H9 (cell line): ENCODE measurements at regions not wholly inside any gene's neighbourhood (a gene's known extent, or its start where the extent isn't known, plus 50 kb on each side); places are given as distances from the start of the nearest gene placed in this dataset.

Experiments used
- DNase-seq: peaks from one replicate; pipeline ENCODE4 v3.0.0-alpha.2; 2017
- H2AFZ ChIP-seq: one replicate; pipeline ENCODE4 v1.6.1; 2013; ENCODE audit warnings: mild to moderate bottlenecking, low read length, control low read depth, moderate library complexity
- H2AK5ac ChIP-seq: 2 replicates; pipeline ENCODE4 v1.6.1; 2013; ENCODE audit warnings: low read length, control low read depth, mixed read lengths; ENCODE audit not compliant: insufficient read length
- H2BK120ac ChIP-seq: one replicate; pipeline ENCODE4 v1.6.1; 2013; ENCODE audit warnings: low read depth, mild to moderate bottlenecking, low read length, control low read depth, inconsistent platforms; ENCODE audit not compliant: poor library complexity, severe bottlenecking
- H2BK12ac ChIP-seq: 2 replicates; pipeline ENCODE4 v1.6.1; 2013; ENCODE audit warnings: low read length, control low read depth, mixed read lengths, low read depth; ENCODE audit not compliant: insufficient read length
- H2BK15ac ChIP-seq: 2 replicates; pipeline ENCODE4 v1.6.1; 2013; ENCODE audit warnings: low read depth, low read length, control low read depth
- H2BK20ac ChIP-seq: one replicate; pipeline ENCODE4 v1.6.1; 2013; ENCODE audit warnings: low read depth, mild to moderate bottlenecking, low read length, control low read depth, inconsistent platforms; ENCODE audit not compliant: poor library complexity, severe bottlenecking
- H2BK5ac ChIP-seq: 2 replicates; pipeline ENCODE4 v1.6.1; 2013; ENCODE audit warnings: low read length, control low read depth, mixed read lengths; ENCODE audit not compliant: insufficient read length
- H3K14ac ChIP-seq: 2 replicates; pipeline ENCODE4 v1.6.1; 2013; ENCODE audit warnings: low read length, control low read depth; ENCODE audit not compliant: insufficient read depth
- H3K18ac ChIP-seq: 2 replicates; pipeline ENCODE4 v1.6.1; 2013; ENCODE audit warnings: low read depth, mild to moderate bottlenecking, mixed read lengths, low read length, control low read depth; ENCODE audit not compliant: insufficient read length
- H3K23ac ChIP-seq: 2 replicates; pipeline ENCODE4 v1.6.1; 2013; ENCODE audit warnings: low read length, control low read depth, mixed read lengths, low read depth; ENCODE audit not compliant: insufficient read length
- H3K23me2 ChIP-seq: 2 replicates; pipeline ENCODE4 v1.6.1; 2013; ENCODE audit warnings: low read depth, mild to moderate bottlenecking, mixed read lengths, low read length, control low read depth; ENCODE audit not compliant: insufficient read length, poor library complexity, severe bottlenecking
- H3K27ac ChIP-seq: 2 replicates; pipeline ENCODE4 v1.5.1; 2013; ENCODE audit warnings: low read length, control low read depth, mixed read lengths, low read depth; ENCODE audit not compliant: insufficient read length
- H3K27me3 ChIP-seq: 2 replicates; pipeline ENCODE4 v1.6.1; 2013; ENCODE audit warnings: low read length, control low read depth, inconsistent platforms; ENCODE audit not compliant: insufficient read depth
- H3K4ac ChIP-seq: 2 replicates; pipeline ENCODE4 v1.6.1; 2013; ENCODE audit warnings: low read depth, mild to moderate bottlenecking, control low read depth, inconsistent platforms, low read length, moderate library complexity
- H3K4me1 ChIP-seq: 2 replicates; pipeline ENCODE4 v1.6.1; 2013; ENCODE audit warnings: low read length, control low read depth, inconsistent platforms; ENCODE audit not compliant: insufficient read depth
- H3K4me2 ChIP-seq: 2 replicates; pipeline ENCODE4 v1.6.1; 2013; ENCODE audit warnings: low read length, control low read depth, mixed read lengths; ENCODE audit not compliant: insufficient read length, insufficient read depth
- H3K56ac ChIP-seq: 2 replicates; pipeline ENCODE4 v1.6.1; 2013; ENCODE audit warnings: low read depth, mild to moderate bottlenecking, mixed read lengths, low read length, control low read depth; ENCODE audit not compliant: insufficient read length
- H3K79me1 ChIP-seq: 2 replicates; pipeline ENCODE4 v1.6.1; 2013; ENCODE audit warnings: low read depth, mild to moderate bottlenecking, moderate library complexity, low read length, control low read depth, inconsistent platforms; ENCODE audit not compliant: insufficient read depth, poor library complexity, severe bottlenecking
- H3K79me2 ChIP-seq: 2 replicates; pipeline ENCODE4 v1.6.1; 2013; ENCODE audit warnings: low read length, control low read depth, inconsistent platforms; ENCODE audit not compliant: insufficient read depth
- H3K9ac ChIP-seq: 2 replicates; pipeline ENCODE4 v1.6.1; 2013; ENCODE audit warnings: low read length, control low read depth, mixed read lengths; ENCODE audit not compliant: insufficient read length; ENCODE audit errors: extremely low read depth
- H3K9me3 ChIP-seq: one replicate; pipeline ENCODE4 v1.6.1; 2013; ENCODE audit warnings: low read depth, low read length, inconsistent platforms; ENCODE audit not compliant: control insufficient read depth
- H3T11ph ChIP-seq: one replicate; pipeline ENCODE4 v1.6.1; 2013; ENCODE audit warnings: mild to moderate bottlenecking, low read length, control low read depth, inconsistent platforms
- H4K20me1 ChIP-seq: one replicate; pipeline ENCODE4 v1.6.1; 2013; ENCODE audit not compliant: control insufficient read depth, insufficient read length, insufficient read depth
- H4K5ac ChIP-seq: 2 replicates; pipeline ENCODE4 v1.6.1; 2013; ENCODE audit warnings: low read depth, mild to moderate bottlenecking, mixed read lengths, low read length, control low read depth; ENCODE audit not compliant: insufficient read length
- H4K8ac ChIP-seq: replicated peaks from 2 replicates; pipeline ENCODE4 v1.6.1; 2013; ENCODE audit warnings: low read length, control low read depth, mixed read lengths, low read depth; ENCODE audit not compliant: insufficient read length
- H4K91ac ChIP-seq: 2 replicates; pipeline ENCODE4 v1.6.1; 2013; ENCODE audit warnings: low read depth, mild to moderate bottlenecking, moderate library complexity, mixed read lengths, low read length, control low read depth; ENCODE audit not compliant: insufficient read length
- H3K27ac Mint-ChIP-seq, 3 experiments: 2 replicates in 2 of 3; 3 replicates in 1 of 3; pipeline ENCODE4 v1.8.0; 2020 to 2021; ENCODE audit warnings: mixed read lengths in 3 of 3, mild to moderate bottlenecking in 1 of 3, moderate library complexity in 1 of 3
- H3K27me3 Mint-ChIP-seq: 2 replicates; pipeline ENCODE4 v1.8.0; 2021; ENCODE audit warnings: low read depth, mild to moderate bottlenecking, moderate library complexity, mixed read lengths
- H3K36me3 Mint-ChIP-seq, 3 experiments: 2 replicates in 2 of 3; 3 replicates in 1 of 3; pipeline ENCODE4 v1.8.0; 2020 to 2021; ENCODE audit warnings: low read depth in 3 of 3, mixed read lengths in 3 of 3; ENCODE audit not compliant: insufficient read depth in 1 of 3
- H3K4me1 Mint-ChIP-seq, 2 experiments: 2 replicates each; pipeline ENCODE4 v1.8.0; 2020; ENCODE audit warnings: mixed read lengths in 2 of 2
- H3K4me3 Mint-ChIP-seq, 2 experiments: 2 replicates in 1 of 2; 3 replicates in 1 of 2; pipeline ENCODE4 v1.8.0; 2020 to 2021; ENCODE audit warnings: mild to moderate bottlenecking in 2 of 2, mixed read lengths in 2 of 2, moderate library complexity in 1 of 2
- H3K9me3 Mint-ChIP-seq, 2 experiments: 2 replicates in 1 of 2; 3 replicates in 1 of 2; pipeline ENCODE4 v1.8.0; 2020; ENCODE audit warnings: mild to moderate bottlenecking in 2 of 2, mixed read lengths in 2 of 2, moderate library complexity in 1 of 2
- CTCF ChIP-seq: fragments of 200-600 bp; sonication (generic); conservative IDR thresholded peaks from 3 replicates; pipeline ENCODE4 v1.8.0; 2021; ENCODE audit warnings: antibody characterized with exemption, mild to moderate bottlenecking
- WGBS: extraction: QIAGEN DNeasy Blood & Tissue Kit; methylation state at CpG from one replicate; pipeline ENCODE4 v1.1.7; 2013; ENCODE audit warnings: missing lambda C conversion rate, low lambda C conversion rate, mixed read lengths; ENCODE audit not compliant: insufficient read length; ENCODE audit errors: extremely low coverage; 5-methylcytosine and 5-hydroxymethylcytosine counted together

GRCh38 chr10:128568990-128569945 is 443.0 kb upstream of the MKI67 start:
- H3K9ac ChIP-seq: no peak overlapping the region
- H3K36me3 Mint-ChIP-seq: no peaks in the 10 kb centered on the region

More at GRCh38 chr10:128568990-128569945, 443.0 kb upstream of the MKI67 start:
- no peak for DNase-seq
- Histone ChIP-seq H4K8ac (no peak overlapping the region), H3K4ac (no peak overlapping the region), H3K18ac (no peak overlapping the region), H2BK120ac (no peak overlapping the region), H2AK5ac (no peak overlapping the region), H3K23ac (no peak overlapping the region), H2BK12ac (no peak overlapping the region), H3T11ph (no peak overlapping the region), H3K27ac (no peak overlapping the region), H3K4me2 (no peak overlapping the region), H4K5ac (no peak overlapping the region), H3K79me1 (no peaks in the 10 kb centered on the region), H3K9me3 (no peaks in the 10 kb centered on the region), H3K23me2 (no peaks in the 10 kb centered on the region), H3K79me2 (no peaks in the 10 kb centered on the region), H3K14ac (no peak overlapping the region), H2BK5ac (no peak overlapping the region), H2AFZ (no peak overlapping the region), H3K4me1 (no peaks in the 10 kb centered on the region), H3K27me3 (no peaks in the 10 kb centered on the region), H4K91ac (no peak overlapping the region), H3K56ac (no peak overlapping the region), H4K20me1 (no peaks in the 10 kb centered on the region), H2BK15ac (no peak overlapping the region), H2BK20ac (no peak overlapping the region)
- Mint-ChIP-seq H3K9me3 (no peaks in the 10 kb centered on the region), H3K4me3 (no peak overlapping the region), H3K27ac (peak overlapping the region in 2 of 3 experiments; percentile 9 to 52; a peak in 2 of 7 replicates), H3K4me1 (peaks cover 10 to 16% of the 10 kb centered on the region in 2 experiments), H3K27me3 (peaks cover 5% of the 10 kb centered on the region)
- no CpG with 5 or more reads among the region's 24 CpGs for WGBS
- TF ChIP-seq CTCF: no peak
